Stimulated activated CD8-positive, alpha-beta memory T cell treated with anti-CD3 and anti-CD28 coated beads, Interleukin-2, amount 100 ng/mL, for 1 hour (primary cell): ENCODE measurements at regions not wholly inside any gene's neighbourhood (a gene's known extent, or its start where the extent isn't known, plus 50 kb on each side); places are given as distances from the start of the nearest gene placed in this dataset.

Source experiments
- DNase-seq, 2 donors: peaks; one replicate each; pipeline ENCODE4 v3.0.0-alpha.2; 2020; ENCODE audit warnings: low read depth in 2 of 2

- no peak for DNase-seq
These were observed 59.3 kb downstream of the DDIT4L start for GRCh38 chr4:100130964-100131363.

GRCh38 chr4:100130491-100130890 is 59.8 kb downstream of the DDIT4L start:
- no peak for DNase-seq

GRCh38 chr4:100129774-100130173 is 60.5 kb downstream of the DDIT4L start:
- no peak for DNase-seq

GRCh38 chr4:100128338-100128737 is 61.9 kb downstream of the DDIT4L start:
- no peak for DNase-seq

GRCh38 chr4:100124715-100125114 is 65.6 kb downstream of the DDIT4L start:
- DNase-seq = no peak

GRCh38 chr4:100118181-100118580 is 72.1 kb downstream of the DDIT4L start:
- DNase-seq = no peak

GRCh38 chr4:100117750-100118149 is 72.5 kb downstream of the DDIT4L start:
- no peak for DNase-seq

- DNase-seq = no peak
These were observed 75.4 kb downstream of the DDIT4L start for GRCh38 chr4:100114909-100115308.

GRCh38 chr4:100113732-100114131 is 76.5 kb downstream of the DDIT4L start:
- DNase-seq = no peak

GRCh38 chr4:100113096-100113495 is 77.2 kb downstream of the DDIT4L start:
- no peak for DNase-seq

- no peak for DNase-seq
These were observed 80.3 kb downstream of the DDIT4L start for GRCh38 chr4:100109921-100110320.

- no peak for DNase-seq
These were observed 81.4 kb downstream of the DDIT4L start for GRCh38 chr4:100108869-100109268.

- DNase-seq = no peak
These were observed 83.3 kb downstream of the DDIT4L start for GRCh38 chr4:100106982-100107381.

- no peak for DNase-seq
These were observed 86.6 kb downstream of the DDIT4L start for GRCh38 chr4:100103671-100104070.

- no peak for DNase-seq
These were observed 89.3 kb downstream of the DDIT4L start for GRCh38 chr4:100100985-100101384.

- DNase-seq = no peak
These were observed 90.5 kb downstream of the DDIT4L start for GRCh38 chr4:100099746-100100145.

- no peak for DNase-seq
These were observed 91.6 kb downstream of the DDIT4L start for GRCh38 chr4:100098681-100099080.

- DNase-seq = no peak
These were observed 92.2 kb downstream of the DDIT4L start for GRCh38 chr4:100098011-100098545.

GRCh38 chr4:100095729-100096595 is 94.3 kb downstream of the DDIT4L start:
- peak in 1 of 2 donors; percentile 33 for DNase-seq

GRCh38 chr4:100093091-100093866 is 97.0 kb downstream of the DDIT4L start:
- peak; percentile 62 to 73 for DNase-seq

GRCh38 chr4:100087743-100088142 is 102.5 kb downstream of the DDIT4L start:
- no peak for DNase-seq

- no peak for DNase-seq
These were observed 103.4 kb downstream of the DDIT4L start for GRCh38 chr4:100086766-100087431.
